ENCODE measurements at regions not wholly inside any gene's neighbourhood (a gene's known extent, or its start where the extent isn't known, plus 50 kb on each side); places are given as distances from the start of the nearest gene placed in this dataset.

DNA sequence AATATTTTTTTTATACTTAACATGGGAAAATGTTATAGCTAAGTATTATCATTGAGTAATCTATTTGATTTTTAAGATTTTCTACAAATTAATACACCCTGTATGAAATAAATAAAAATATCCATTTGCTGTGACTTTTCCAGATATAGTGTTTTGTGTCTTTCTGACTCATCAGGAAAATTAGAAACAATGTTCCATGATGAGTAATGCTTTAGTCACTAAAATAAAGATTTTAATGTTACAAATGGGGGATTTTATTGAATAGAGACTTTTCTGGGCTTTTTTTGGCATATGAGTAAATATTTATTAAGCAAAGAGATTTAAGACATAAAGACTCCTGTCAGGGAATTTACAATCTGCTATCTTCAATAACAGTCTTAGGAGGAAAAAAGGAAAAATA lies 279.2 kb upstream of the NOCT start:
- TF ChIP-seq, protein P1, sequence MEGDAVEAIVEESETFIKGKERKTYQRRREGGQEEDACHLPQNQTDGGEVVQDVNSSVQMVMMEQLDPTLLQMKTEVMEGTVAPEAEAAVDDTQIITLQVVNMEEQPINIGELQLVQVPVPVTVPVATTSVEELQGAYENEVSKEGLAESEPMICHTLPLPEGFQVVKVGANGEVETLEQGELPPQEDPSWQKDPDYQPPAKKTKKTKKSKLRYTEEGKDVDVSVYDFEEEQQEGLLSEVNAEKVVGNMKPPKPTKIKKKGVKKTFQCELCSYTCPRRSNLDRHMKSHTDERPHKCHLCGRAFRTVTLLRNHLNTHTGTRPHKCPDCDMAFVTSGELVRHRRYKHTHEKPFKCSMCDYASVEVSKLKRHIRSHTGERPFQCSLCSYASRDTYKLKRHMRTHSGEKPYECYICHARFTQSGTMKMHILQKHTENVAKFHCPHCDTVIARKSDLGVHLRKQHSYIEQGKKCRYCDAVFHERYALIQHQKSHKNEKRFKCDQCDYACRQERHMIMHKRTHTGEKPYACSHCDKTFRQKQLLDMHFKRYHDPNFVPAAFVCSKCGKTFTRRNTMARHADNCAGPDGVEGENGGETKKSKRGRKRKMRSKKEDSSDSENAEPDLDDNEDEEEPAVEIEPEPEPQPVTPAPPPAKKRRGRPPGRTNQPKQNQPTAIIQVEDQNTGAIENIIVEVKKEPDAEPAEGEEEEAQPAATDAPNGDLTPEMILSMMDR (IDR thresholded peaks at IDR 0.05; ENCODE audit: low read length) = no peak
- no peak for TF ChIP-seq EZH2 (optimal IDR thresholded peaks at IDR 0.05; ENCODE audit: low read depth, low read length)
- TF ChIP-seq EZH2phosphoT487 (IDR thresholded peaks at IDR 0.05; ENCODE audit: low read length) = no peak
